WTC11 (cell line): ENCODE measurements at regions not wholly inside any gene's neighbourhood (a gene's known extent, or its start where the extent isn't known, plus 50 kb on each side); places are given as distances from the start of the nearest gene placed in this dataset.

Experiments
- ATAC-seq: fragments of 200-7000 bp; cut with Tn5 transposase; 2 replicates; pipeline ENCODE4 v1.10.0; 2021; ENCODE audit warnings: mild to moderate bottlenecking, moderate library complexity
- CTCF ChIA-PET: fragments of 300-600 bp; sonication (Branson Sonifier 250); formaldehyde crosslinking; loops from one replicate; lab custom pipeline; 2021; ENCODE audit warnings: antibody characterized with exemption; lab: Charles Lee
- POLR2A ChIA-PET: fragments of 350-600 bp; sonication (Branson Sonifier 250); formaldehyde crosslinking; loops from one replicate; lab custom pipeline; 2021; ENCODE audit warnings: antibody characterized with exemption; lab: Charles Lee
- DNase-seq: peaks from one replicate; pipeline ENCODE4 v3.0.0; 2021; ENCODE audit warnings: low spot score
- H3K27ac Mint-ChIP-seq: 2 replicates; pipeline ENCODE4 v1.8.0; 2021; ENCODE audit warnings: mixed read lengths
- H3K27me3 Mint-ChIP-seq: 2 replicates; pipeline ENCODE4 v1.8.0; 2021; ENCODE audit warnings: low read depth, mild to moderate bottlenecking, moderate library complexity, mixed read lengths
- H3K36me3 Mint-ChIP-seq: 2 replicates; pipeline ENCODE4 v1.8.0; 2021; ENCODE audit warnings: mixed read lengths
- H3K4me1 Mint-ChIP-seq: 2 replicates; pipeline ENCODE4 v1.8.0; 2022; ENCODE audit warnings: mixed read lengths
- H3K4me3 Mint-ChIP-seq: 2 replicates; pipeline ENCODE4 v1.8.0; 2021; ENCODE audit warnings: mild to moderate bottlenecking, moderate library complexity, mixed read lengths
- H3K9me3 Mint-ChIP-seq: 2 replicates; pipeline ENCODE4 v1.8.0; 2021; ENCODE audit warnings: mixed read lengths
- ESRRA ChIP-seq: sonication (generic); formaldehyde crosslinking; IDR thresholded peaks from 2 replicates; pipeline ENCODE4 v1.8.1; 2022; ENCODE audit warnings: mild to moderate bottlenecking, missing genetic modification reagents, borderline replicate concordance
- ETV6 ChIP-seq: sonication (generic); formaldehyde crosslinking; IDR thresholded peaks from 2 replicates; pipeline ENCODE4 v1.8.1; 2022; ENCODE audit warnings: mild to moderate bottlenecking, missing genetic modification reagents
- FOXK1 ChIP-seq: sonication (generic); formaldehyde crosslinking; IDR thresholded peaks from 2 replicates; pipeline ENCODE4 v1.8.0; 2022; ENCODE audit warnings: mild to moderate bottlenecking, moderate library complexity, missing genetic modification reagents
- GABPB1 ChIP-seq: sonication (generic); formaldehyde crosslinking; IDR thresholded peaks from 2 replicates; pipeline ENCODE4 v1.8.1; 2023; ENCODE audit warnings: mild to moderate bottlenecking, missing genetic modification reagents
- KAT7 ChIP-seq: sonication (generic); formaldehyde crosslinking; IDR thresholded peaks from 2 replicates; pipeline ENCODE4 v1.8.1; 2023; ENCODE audit warnings: missing genetic modification reagents, mild to moderate bottlenecking, borderline replicate concordance
- MXD4 ChIP-seq: fragments of 250-450 bp; sonication (Bioruptor Pico); IDR thresholded peaks from 2 replicates; pipeline ENCODE4 v1.8.0; 2021; ENCODE audit warnings: mild to moderate bottlenecking, moderate library complexity, borderline replicate concordance
- MYBL2 ChIP-seq: sonication (generic); formaldehyde crosslinking; IDR thresholded peaks from 2 replicates; pipeline ENCODE4 v1.8.1; 2023; ENCODE audit warnings: mild to moderate bottlenecking, moderate library complexity, missing genetic modification reagents
- NFE2L1 ChIP-seq: sonication (generic); formaldehyde crosslinking; IDR thresholded peaks from 2 replicates; pipeline ENCODE4 v1.8.1; 2023; ENCODE audit warnings: missing genetic modification reagents
- NR2C2 ChIP-seq: sonication (generic); formaldehyde crosslinking; IDR thresholded peaks from 2 replicates; pipeline ENCODE4 v1.8.0; 2022; ENCODE audit warnings: mild to moderate bottlenecking, missing genetic modification reagents
- RORB ChIP-seq: fragments of 250-450 bp; sonication (Bioruptor Pico); IDR thresholded peaks from 2 replicates; pipeline ENCODE4 v1.9.0; 2021; ENCODE audit warnings: mild to moderate bottlenecking
- TP53 ChIP-seq: sonication (generic); formaldehyde crosslinking; IDR thresholded peaks from 2 replicates; pipeline ENCODE4 v1.8.1; 2023; ENCODE audit warnings: mild to moderate bottlenecking, missing genetic modification reagents
- ZNF423 ChIP-seq: fragments of 250-450 bp; sonication (Bioruptor Pico); IDR thresholded peaks from 2 replicates; pipeline ENCODE4 v2.1.2; 2022; ENCODE audit warnings: mild to moderate bottlenecking, moderate library complexity
- TF ChIP-seq, protein P1 (sequence below): fragments of 250-450 bp; sonication (Bioruptor Pico); IDR thresholded peaks from 2 replicates; pipeline ENCODE4 v1.8.0; 2021; ENCODE audit warnings: mild to moderate bottlenecking
- TF ChIP-seq, protein P2 (sequence below): sonication (generic); formaldehyde crosslinking; conservative IDR thresholded peaks from 2 replicates; pipeline ENCODE4 v1.8.1; 2023; ENCODE audit warnings: mild to moderate bottlenecking, low read depth, missing genetic modification reagents, moderate library complexity
- TF ChIP-seq, protein P3 (sequence below): fragments of 250-450 bp; sonication (Bioruptor Pico); IDR thresholded peaks from 2 replicates; pipeline ENCODE4 v2.1.2; 2022; ENCODE audit warnings: mild to moderate bottlenecking, moderate library complexity
- TF ChIP-seq, protein P4 (sequence below): sonication (generic); formaldehyde crosslinking; IDR thresholded peaks from 2 replicates; pipeline ENCODE4 v1.8.0; 2022; ENCODE audit warnings: missing genetic modification reagents
- TF ChIP-seq, protein P5 (sequence below): sonication (generic); formaldehyde crosslinking; IDR thresholded peaks from 2 replicates; pipeline ENCODE4 v1.8.0; 2023; ENCODE audit warnings: missing genetic modification reagents, mild to moderate bottlenecking, borderline replicate concordance
- TF ChIP-seq, protein P6 (sequence below): sonication (generic); formaldehyde crosslinking; IDR thresholded peaks from 2 replicates; pipeline ENCODE4 v1.8.1; 2022; ENCODE audit warnings: low read depth, missing genetic modification reagents, borderline replicate concordance
- TF ChIP-seq, protein P7 (sequence below): sonication (generic); formaldehyde crosslinking; IDR thresholded peaks from 2 replicates; pipeline ENCODE4 v1.8.0; 2022; ENCODE audit warnings: mild to moderate bottlenecking, missing genetic modification reagents

DNA sequence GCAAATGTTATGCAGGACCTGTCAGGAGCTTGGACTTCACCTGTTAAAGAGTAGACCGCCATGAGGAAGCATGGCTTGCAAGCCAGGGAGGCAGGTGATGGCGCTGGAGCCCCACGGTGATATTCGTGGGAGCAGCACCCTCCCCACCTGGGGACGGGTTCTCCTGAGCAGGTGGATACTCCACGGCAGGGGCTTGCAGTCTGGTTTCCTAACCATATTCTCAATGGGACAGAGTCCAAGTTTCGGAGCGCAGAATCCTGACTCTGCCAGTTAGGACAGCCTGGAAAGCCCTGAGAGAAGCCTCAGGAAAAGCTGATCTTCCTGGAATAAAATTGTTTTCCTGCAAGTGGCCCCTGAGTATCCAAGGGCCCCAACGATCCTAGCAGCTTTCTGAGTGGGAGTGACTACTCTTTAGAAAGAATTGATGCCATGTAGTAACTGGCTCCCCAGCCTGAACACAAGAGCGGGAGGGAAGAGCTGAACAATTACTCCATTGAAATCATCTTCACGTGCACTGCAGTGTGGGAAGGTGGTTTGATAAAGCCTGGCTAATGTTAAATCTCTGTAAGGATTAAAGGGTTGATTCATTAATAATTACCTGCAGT, 146.3 kb upstream of the RAB4A start:
- peaks cover 30% of the 10 kb centered on the region for H3K4me1 Mint-ChIP-seq
- H3K27me3 Mint-ChIP-seq, result peaks cover 2% of the 10 kb centered on the region; the same call in 1 of the 2 replicates
- POLR2A ChIA-PET, result no interaction called here

More for the DNA sequence above, 146.3 kb upstream of the RAB4A start:
- DNase-seq (no peak), ATAC-seq (no peak)
- CTCF ChIA-PET, result interaction anchor here (0.5 to 1.0 kb wide), 3 partner anchors 16 to 130 kb away, joined by 3 read pairs; no protein-coding TSS in a partner anchor
- TF ChIP-seq, protein P1, sequence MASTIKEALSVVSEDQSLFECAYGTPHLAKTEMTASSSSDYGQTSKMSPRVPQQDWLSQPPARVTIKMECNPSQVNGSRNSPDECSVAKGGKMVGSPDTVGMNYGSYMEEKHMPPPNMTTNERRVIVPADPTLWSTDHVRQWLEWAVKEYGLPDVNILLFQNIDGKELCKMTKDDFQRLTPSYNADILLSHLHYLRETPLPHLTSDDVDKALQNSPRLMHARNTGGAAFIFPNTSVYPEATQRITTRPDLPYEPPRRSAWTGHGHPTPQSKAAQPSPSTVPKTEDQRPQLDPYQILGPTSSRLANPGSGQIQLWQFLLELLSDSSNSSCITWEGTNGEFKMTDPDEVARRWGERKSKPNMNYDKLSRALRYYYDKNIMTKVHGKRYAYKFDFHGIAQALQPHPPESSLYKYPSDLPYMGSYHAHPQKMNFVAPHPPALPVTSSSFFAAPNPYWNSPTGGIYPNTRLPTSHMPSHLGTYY (CRISPR knock-in tag), result no peak
- TF ChIP-seq KAT7 (CRISPR knock-in tag), result no peak
- TF ChIP-seq, protein P2, sequence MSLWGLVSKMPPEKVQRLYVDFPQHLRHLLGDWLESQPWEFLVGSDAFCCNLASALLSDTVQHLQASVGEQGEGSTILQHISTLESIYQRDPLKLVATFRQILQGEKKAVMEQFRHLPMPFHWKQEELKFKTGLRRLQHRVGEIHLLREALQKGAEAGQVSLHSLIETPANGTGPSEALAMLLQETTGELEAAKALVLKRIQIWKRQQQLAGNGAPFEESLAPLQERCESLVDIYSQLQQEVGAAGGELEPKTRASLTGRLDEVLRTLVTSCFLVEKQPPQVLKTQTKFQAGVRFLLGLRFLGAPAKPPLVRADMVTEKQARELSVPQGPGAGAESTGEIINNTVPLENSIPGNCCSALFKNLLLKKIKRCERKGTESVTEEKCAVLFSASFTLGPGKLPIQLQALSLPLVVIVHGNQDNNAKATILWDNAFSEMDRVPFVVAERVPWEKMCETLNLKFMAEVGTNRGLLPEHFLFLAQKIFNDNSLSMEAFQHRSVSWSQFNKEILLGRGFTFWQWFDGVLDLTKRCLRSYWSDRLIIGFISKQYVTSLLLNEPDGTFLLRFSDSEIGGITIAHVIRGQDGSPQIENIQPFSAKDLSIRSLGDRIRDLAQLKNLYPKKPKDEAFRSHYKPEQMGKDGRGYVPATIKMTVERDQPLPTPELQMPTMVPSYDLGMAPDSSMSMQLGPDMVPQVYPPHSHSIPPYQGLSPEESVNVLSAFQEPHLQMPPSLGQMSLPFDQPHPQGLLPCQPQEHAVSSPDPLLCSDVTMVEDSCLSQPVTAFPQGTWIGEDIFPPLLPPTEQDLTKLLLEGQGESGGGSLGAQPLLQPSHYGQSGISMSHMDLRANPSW (CRISPR knock-in tag), result no peak
- no peak for TF ChIP-seq ETV6 (CRISPR knock-in tag)
- no peak for TF ChIP-seq GABPB1 (CRISPR knock-in tag)
- no peak for TF ChIP-seq MXD4 (CRISPR knock-in tag)
- TF ChIP-seq, protein P3, sequence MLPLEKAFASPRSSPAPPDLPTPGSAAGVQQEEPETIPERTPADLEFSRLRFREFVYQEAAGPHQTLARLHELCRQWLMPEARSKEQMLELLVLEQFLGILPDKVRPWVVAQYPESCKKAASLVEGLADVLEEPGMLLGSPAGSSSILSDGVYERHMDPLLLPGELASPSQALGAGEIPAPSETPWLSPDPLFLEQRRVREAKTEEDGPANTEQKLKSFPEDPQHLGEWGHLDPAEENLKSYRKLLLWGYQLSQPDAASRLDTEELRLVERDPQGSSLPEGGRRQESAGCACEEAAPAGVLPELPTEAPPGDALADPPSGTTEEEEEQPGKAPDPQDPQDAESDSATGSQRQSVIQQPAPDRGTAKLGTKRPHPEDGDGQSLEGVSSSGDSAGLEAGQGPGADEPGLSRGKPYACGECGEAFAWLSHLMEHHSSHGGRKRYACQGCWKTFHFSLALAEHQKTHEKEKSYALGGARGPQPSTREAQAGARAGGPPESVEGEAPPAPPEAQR (CRISPR knock-in tag), result no peak
- TF ChIP-seq MYBL2 (CRISPR knock-in tag), result no peak
- no peak for TF ChIP-seq TP53 (CRISPR knock-in tag)
- TF ChIP-seq FOXK1 (CRISPR knock-in tag), result no peak
- TF ChIP-seq, protein P4, sequence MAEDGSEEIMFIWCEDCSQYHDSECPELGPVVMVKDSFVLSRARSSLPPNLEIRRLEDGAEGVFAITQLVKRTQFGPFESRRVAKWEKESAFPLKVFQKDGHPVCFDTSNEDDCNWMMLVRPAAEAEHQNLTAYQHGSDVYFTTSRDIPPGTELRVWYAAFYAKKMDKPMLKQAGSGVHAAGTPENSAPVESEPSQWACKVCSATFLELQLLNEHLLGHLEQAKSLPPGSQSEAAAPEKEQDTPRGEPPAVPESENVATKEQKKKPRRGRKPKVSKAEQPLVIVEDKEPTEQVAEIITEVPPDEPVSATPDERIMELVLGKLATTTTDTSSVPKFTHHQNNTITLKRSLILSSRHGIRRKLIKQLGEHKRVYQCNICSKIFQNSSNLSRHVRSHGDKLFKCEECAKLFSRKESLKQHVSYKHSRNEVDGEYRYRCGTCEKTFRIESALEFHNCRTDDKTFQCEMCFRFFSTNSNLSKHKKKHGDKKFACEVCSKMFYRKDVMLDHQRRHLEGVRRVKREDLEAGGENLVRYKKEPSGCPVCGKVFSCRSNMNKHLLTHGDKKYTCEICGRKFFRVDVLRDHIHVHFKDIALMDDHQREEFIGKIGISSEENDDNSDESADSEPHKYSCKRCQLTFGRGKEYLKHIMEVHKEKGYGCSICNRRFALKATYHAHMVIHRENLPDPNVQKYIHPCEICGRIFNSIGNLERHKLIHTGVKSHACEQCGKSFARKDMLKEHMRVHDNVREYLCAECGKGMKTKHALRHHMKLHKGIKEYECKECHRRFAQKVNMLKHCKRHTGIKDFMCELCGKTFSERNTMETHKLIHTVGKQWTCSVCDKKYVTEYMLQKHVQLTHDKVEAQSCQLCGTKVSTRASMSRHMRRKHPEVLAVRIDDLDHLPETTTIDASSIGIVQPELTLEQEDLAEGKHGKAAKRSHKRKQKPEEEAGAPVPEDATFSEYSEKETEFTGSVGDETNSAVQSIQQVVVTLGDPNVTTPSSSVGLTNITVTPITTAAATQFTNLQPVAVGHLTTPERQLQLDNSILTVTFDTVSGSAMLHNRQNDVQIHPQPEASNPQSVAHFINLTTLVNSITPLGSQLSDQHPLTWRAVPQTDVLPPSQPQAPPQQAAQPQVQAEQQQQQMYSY (CRISPR knock-in tag), result no peak
- no peak for TF ChIP-seq NR2C2 (CRISPR knock-in tag)
- TF ChIP-seq, protein P5, sequence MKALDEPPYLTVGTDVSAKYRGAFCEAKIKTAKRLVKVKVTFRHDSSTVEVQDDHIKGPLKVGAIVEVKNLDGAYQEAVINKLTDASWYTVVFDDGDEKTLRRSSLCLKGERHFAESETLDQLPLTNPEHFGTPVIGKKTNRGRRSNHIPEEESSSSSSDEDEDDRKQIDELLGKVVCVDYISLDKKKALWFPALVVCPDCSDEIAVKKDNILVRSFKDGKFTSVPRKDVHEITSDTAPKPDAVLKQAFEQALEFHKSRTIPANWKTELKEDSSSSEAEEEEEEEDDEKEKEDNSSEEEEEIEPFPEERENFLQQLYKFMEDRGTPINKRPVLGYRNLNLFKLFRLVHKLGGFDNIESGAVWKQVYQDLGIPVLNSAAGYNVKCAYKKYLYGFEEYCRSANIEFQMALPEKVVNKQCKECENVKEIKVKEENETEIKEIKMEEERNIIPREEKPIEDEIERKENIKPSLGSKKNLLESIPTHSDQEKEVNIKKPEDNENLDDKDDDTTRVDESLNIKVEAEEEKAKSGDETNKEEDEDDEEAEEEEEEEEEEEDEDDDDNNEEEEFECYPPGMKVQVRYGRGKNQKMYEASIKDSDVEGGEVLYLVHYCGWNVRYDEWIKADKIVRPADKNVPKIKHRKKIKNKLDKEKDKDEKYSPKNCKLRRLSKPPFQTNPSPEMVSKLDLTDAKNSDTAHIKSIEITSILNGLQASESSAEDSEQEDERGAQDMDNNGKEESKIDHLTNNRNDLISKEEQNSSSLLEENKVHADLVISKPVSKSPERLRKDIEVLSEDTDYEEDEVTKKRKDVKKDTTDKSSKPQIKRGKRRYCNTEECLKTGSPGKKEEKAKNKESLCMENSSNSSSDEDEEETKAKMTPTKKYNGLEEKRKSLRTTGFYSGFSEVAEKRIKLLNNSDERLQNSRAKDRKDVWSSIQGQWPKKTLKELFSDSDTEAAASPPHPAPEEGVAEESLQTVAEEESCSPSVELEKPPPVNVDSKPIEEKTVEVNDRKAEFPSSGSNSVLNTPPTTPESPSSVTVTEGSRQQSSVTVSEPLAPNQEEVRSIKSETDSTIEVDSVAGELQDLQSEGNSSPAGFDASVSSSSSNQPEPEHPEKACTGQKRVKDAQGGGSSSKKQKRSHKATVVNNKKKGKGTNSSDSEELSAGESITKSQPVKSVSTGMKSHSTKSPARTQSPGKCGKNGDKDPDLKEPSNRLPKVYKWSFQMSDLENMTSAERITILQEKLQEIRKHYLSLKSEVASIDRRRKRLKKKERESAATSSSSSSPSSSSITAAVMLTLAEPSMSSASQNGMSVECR (CRISPR knock-in tag), result no peak
- TF ChIP-seq ZNF423, result no peak
- TF ChIP-seq ESRRA (CRISPR knock-in tag), result no peak
- TF ChIP-seq, protein P6, sequence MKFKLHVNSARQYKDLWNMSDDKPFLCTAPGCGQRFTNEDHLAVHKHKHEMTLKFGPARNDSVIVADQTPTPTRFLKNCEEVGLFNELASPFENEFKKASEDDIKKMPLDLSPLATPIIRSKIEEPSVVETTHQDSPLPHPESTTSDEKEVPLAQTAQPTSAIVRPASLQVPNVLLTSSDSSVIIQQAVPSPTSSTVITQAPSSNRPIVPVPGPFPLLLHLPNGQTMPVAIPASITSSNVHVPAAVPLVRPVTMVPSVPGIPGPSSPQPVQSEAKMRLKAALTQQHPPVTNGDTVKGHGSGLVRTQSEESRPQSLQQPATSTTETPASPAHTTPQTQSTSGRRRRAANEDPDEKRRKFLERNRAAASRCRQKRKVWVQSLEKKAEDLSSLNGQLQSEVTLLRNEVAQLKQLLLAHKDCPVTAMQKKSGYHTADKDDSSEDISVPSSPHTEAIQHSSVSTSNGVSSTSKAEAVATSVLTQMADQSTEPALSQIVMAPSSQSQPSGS (CRISPR knock-in tag), result no peak
- TF ChIP-seq, protein P7, sequence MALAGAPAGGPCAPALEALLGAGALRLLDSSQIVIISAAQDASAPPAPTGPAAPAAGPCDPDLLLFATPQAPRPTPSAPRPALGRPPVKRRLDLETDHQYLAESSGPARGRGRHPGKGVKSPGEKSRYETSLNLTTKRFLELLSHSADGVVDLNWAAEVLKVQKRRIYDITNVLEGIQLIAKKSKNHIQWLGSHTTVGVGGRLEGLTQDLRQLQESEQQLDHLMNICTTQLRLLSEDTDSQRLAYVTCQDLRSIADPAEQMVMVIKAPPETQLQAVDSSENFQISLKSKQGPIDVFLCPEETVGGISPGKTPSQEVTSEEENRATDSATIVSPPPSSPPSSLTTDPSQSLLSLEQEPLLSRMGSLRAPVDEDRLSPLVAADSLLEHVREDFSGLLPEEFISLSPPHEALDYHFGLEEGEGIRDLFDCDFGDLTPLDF (CRISPR knock-in tag), result no peak
- TF ChIP-seq RORB (CRISPR knock-in tag), result no peak
- TF ChIP-seq NFE2L1 (CRISPR knock-in tag), result no peak
- Mint-ChIP-seq H3K4me3 (no peak overlapping the region), H3K9me3 (peaks cover 1% of the 10 kb centered on the region), H3K27ac (no peak overlapping the region), H3K36me3 (no peaks in the 10 kb centered on the region)
